ENCODE measurements at regions not wholly inside any gene's neighbourhood (a gene's known extent, or its start where the extent isn't known, plus 50 kb on each side); places are given as distances from the start of the nearest gene placed in this dataset.

- TF ChIP-seq CTCF (IDR thresholded peaks at IDR 0.05), result no peak
- TF ChIP-seq POLR2A (IDR thresholded peaks at IDR 0.05), result no peak
Measured at GRCh38 chr11:113574586-113574985, 99.4 kb upstream of the DRD2 start.
